HCT116 (cell line): ENCODE measurements at regions not wholly inside any gene's neighbourhood (a gene's known extent, or its start where the extent isn't known, plus 50 kb on each side); places are given as distances from the start of the nearest gene placed in this dataset.

ENCODE experiments used
- ATAC-seq: fragments of 200-7000 bp; cut with Tn5 transposase; 2 replicates; pipeline ENCODE4 v1.9.1; 2020; ENCODE audit warnings: mild to moderate bottlenecking, moderate library complexity
- BruUV-seq: library from RNA; stranded (reverse); fragments of 400-500 nt; replicated peaks from 2 replicates; lab custom pipeline; 2021; lab: Mats Ljungman, UMichigan
- CTCF ChIA-PET: fragments of 300-600 bp; sonication (Branson Sonifier 250); formaldehyde crosslinking; loops from one replicate; lab custom pipeline; 2021; ENCODE audit warnings: antibody characterized with exemption; lab: Charles Lee
- POLR2A ChIA-PET: fragments of 300-600, 350-600 bp; sonication (Branson Sonifier 250); formaldehyde crosslinking; loops from one replicate; lab custom pipeline; 2021; ENCODE audit warnings: antibody characterized with exemption; lab: Charles Lee
- RAD21 ChIA-PET, 2 experiments: fragments of 300-600 bp; sonication (Branson Sonifier 250); formaldehyde crosslinking; loops; one replicate each; lab custom pipeline; 2023; ENCODE audit warnings: low total read pairs in 2 of 2; ENCODE audit not compliant: uncharacterized antibody in 2 of 2, unreplicated experiment in 2 of 2, low non-redundant PET in 1 of 2; lab: Charles Lee
- DNase-seq: peaks from one replicate; pipeline ENCODE4 v3.0.0-alpha.2; 2010; ENCODE audit warnings: low read depth, low spot score
- H2AFZ ChIP-seq: fragments of 200-600 bp; shearing (Covaris generic), sonication (generic); 2 replicates; pipeline ENCODE4 v1.6.1; 2017; ENCODE audit warnings: low read depth, mixed run types, mixed read lengths, antibody characterized with exemption, low read length; ENCODE audit not compliant: poor library complexity, severe bottlenecking
- H3K27ac ChIP-seq: 2 replicates; pipeline ENCODE4 v1.5.1; 2012; ENCODE audit warnings: low read depth, low read length
- H3K27me3 ChIP-seq: fragments of 200-600 bp; sonication (generic); 2 replicates; pipeline ENCODE4 v1.6.1; 2016; ENCODE audit warnings: mixed run types, low read length, mixed read lengths; ENCODE audit not compliant: insufficient read depth
- H3K36me3 ChIP-seq, 2 experiments: fragments of 200-500 bp in 1 of 2; fragments of 200-600 bp in 1 of 2; sonication (Bioruptor generic) in 1 of 2; sonication (generic) in 1 of 2; 2 replicates each; pipeline versions ENCODE4 v1.5.1 to v1.6.1; 2014 to 2016; ENCODE audit warnings: low read length in 2 of 2, inconsistent platforms in 1 of 2, mixed read lengths in 1 of 2, mixed run types in 1 of 2; ENCODE audit not compliant: insufficient read depth in 2 of 2, control insufficient read depth in 1 of 2
- H3K4me1 ChIP-seq, 2 experiments: fragments of 200-600 bp in 1 of 2; sonication (generic) in 1 of 2; 2 replicates each; pipeline versions ENCODE4 v1.5.1 to v1.6.1; 2012 to 2017; ENCODE audit warnings: low read length in 2 of 2, inconsistent platforms in 1 of 2, mild to moderate bottlenecking in 1 of 2, mixed read lengths in 1 of 2, mixed run types in 1 of 2, moderate library complexity in 1 of 2; ENCODE audit not compliant: insufficient read depth in 2 of 2, control insufficient read depth in 1 of 2
- H3K4me2 ChIP-seq: fragments of 200-600 bp; sonication (generic); 2 replicates; pipeline ENCODE4 v1.6.1; 2017; ENCODE audit warnings: mixed run types, low read length, mixed read lengths
- H3K4me3 ChIP-seq, 2 experiments: fragments of 200-600 bp in 1 of 2; sonication (generic) in 1 of 2; replicated peaks in 1 of 2; 2 replicates each; pipeline ENCODE4 v1.5.1; 2011 to 2016; ENCODE audit warnings: low read length in 2 of 2, control low read depth in 1 of 2, low read depth in 1 of 2, mild to moderate bottlenecking in 1 of 2, mixed read lengths in 1 of 2, mixed run types in 1 of 2
- H3K79me2 ChIP-seq: fragments of 200-600 bp; sonication (generic); 2 replicates; pipeline ENCODE4 v1.6.1; 2017; ENCODE audit warnings: mild to moderate bottlenecking, mixed run types, low read length, moderate library complexity, mixed read lengths; ENCODE audit not compliant: insufficient read depth
- H3K9ac ChIP-seq: fragments of 200-600 bp; sonication (generic); 2 replicates; pipeline ENCODE4 v1.6.1; 2016; ENCODE audit warnings: low read length, mixed read lengths
- H3K9me2 ChIP-seq: fragments of 200-600 bp; sonication (generic), shearing (Covaris generic); 2 replicates; pipeline ENCODE4 v1.6.1; 2017; ENCODE audit warnings: mixed run types, mild to moderate bottlenecking, moderate library complexity; ENCODE audit not compliant: insufficient read depth
- H3K9me3 ChIP-seq, 2 experiments: fragments of 200-500 bp in 1 of 2; fragments of 200-600 bp in 1 of 2; sonication (Bioruptor generic) in 1 of 2; sonication (generic) in 1 of 2; 2 replicates each; pipeline ENCODE4 v1.6.1; 2014 to 2017; ENCODE audit warnings: low read length in 2 of 2, mixed read lengths in 2 of 2, inconsistent platforms in 1 of 2, low read depth in 1 of 2, mild to moderate bottlenecking in 1 of 2, mixed run types in 1 of 2, moderate library complexity in 1 of 2; ENCODE audit not compliant: control insufficient read depth in 1 of 2, insufficient read depth in 1 of 2
- H4K20me1 ChIP-seq: fragments of 200-600 bp; sonication (generic), shearing (Covaris generic); 2 replicates; pipeline ENCODE4 v1.6.1; 2017; ENCODE audit warnings: mixed run types, mild to moderate bottlenecking, moderate library complexity; ENCODE audit not compliant: insufficient read depth
- CEBPB ChIP-seq: IDR thresholded peaks from 2 replicates; pipeline ENCODE4 v1.6.1; 2012; ENCODE audit warnings: low read depth
- EGR1 ChIP-seq: IDR thresholded peaks from 2 replicates; pipeline ENCODE4 v1.6.1; 2012; ENCODE audit warnings: low read depth
- EZH2 ChIP-seq: fragments of 200-600 bp; sonication (generic); IDR thresholded peaks from 2 replicates; pipeline ENCODE4 v1.6.1; 2017; ENCODE audit warnings: antibody characterized with exemption, mixed run types
- EZH2phosphoT487 ChIP-seq: fragments of 200-600 bp; IDR thresholded peaks from 2 replicates; pipeline ENCODE4 v1.6.1; 2018; ENCODE audit warnings: antibody characterized with exemption, borderline replicate concordance
- FOSL1 ChIP-seq: IDR thresholded peaks from 2 replicates; pipeline ENCODE4 v1.6.1; 2012; ENCODE audit warnings: low read depth
- POLR2A ChIP-seq: IDR thresholded peaks from 2 replicates; pipeline ENCODE4 v1.7.0; 2011; ENCODE audit warnings: borderline replicate concordance; ENCODE audit not compliant: insufficient read depth, insufficient read length; ENCODE audit errors: extremely low read depth
- RAD21 ChIP-seq: IDR thresholded peaks from 2 replicates; pipeline ENCODE4 v1.6.1; 2012; ENCODE audit warnings: low read depth, mild to moderate bottlenecking
- SP1 ChIP-seq: IDR thresholded peaks from 2 replicates; pipeline ENCODE4 v1.6.1; 2012; ENCODE audit warnings: low read depth
- SRF ChIP-seq: IDR thresholded peaks from 2 replicates; pipeline ENCODE4 v1.6.1; 2012; ENCODE audit warnings: low read depth
- TCF7L2 ChIP-seq: IDR thresholded peaks from 2 replicates; pipeline ENCODE4 v1.7.0; 2011; ENCODE audit warnings: borderline replicate concordance, inconsistent platforms; ENCODE audit not compliant: insufficient read depth, insufficient read length; ENCODE audit errors: extremely low read depth
- ZNF274 ChIP-seq: fragments of 200-500 bp; sonication (Bioruptor generic); IDR thresholded peaks from 2 replicates; pipeline ENCODE4 v1.6.1; 2014; ENCODE audit warnings: mild to moderate bottlenecking, low read depth, low read length, inconsistent platforms
- intact Hi-C: fragments of 100-400 bp; cut with micrococcal nuclease; formaldehyde crosslinking; loops from 2 replicates; pipeline ENCODE4 v1.10.0; 2022
- TF ChIP-seq, protein P1 (sequence below): IDR thresholded peaks from 2 replicates; pipeline ENCODE4 v1.6.1; 2011; ENCODE audit warnings: mild to moderate bottlenecking, low read length, moderate library complexity; ENCODE audit not compliant: insufficient replicate concordance; ENCODE audit errors: extremely low read depth
- TF ChIP-seq, protein P2 (sequence below): IDR thresholded peaks from 2 replicates; pipeline ENCODE4 v1.6.1; 2012

DNA sequence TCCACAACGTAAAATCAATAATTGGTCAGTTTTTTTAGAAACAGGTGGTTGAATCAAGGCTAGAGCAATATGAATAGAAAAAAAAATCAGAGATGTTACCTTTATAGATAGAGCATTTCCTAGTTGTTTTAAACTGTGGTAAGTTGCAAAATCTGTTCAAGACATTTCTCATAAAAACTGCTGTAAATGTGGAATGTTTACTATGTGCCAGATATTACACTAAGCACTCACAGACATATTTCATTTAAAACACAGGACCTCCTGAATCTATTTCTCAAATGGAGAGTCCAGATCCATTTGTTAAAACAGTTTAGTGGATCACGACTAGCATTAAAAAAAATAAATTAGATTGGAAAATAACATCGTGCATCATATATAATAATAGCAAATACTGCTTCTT, 570.0 kb upstream of the ZNF608 start:
- no TSS peak for BruUV-seq
- DNase-seq (no peak), ATAC-seq (no peak)
- Histone ChIP-seq H3K9me3 (no peaks in the 10 kb centered on the region), H3K36me3 (no peaks in the 10 kb centered on the region), H3K27me3 (no peaks in the 10 kb centered on the region), H3K79me2 (no peaks in the 10 kb centered on the region), H3K4me3 (no peak overlapping the region), H2AFZ (no peak overlapping the region), H3K4me2 (no peak overlapping the region), H3K9me2 (no peaks in the 10 kb centered on the region; the same call in 1 of the 2 replicates), H3K9ac (no peak overlapping the region), H3K27ac (no peak overlapping the region), H4K20me1 (no peaks in the 10 kb centered on the region), H3K4me1 (peaks cover 0 to 6% of the 10 kb centered on the region in 2 experiments; a peak in 2 of 4 replicates)
- ChIA-PET CTCF (no interaction called here), POLR2A (no interaction called here), RAD21 (interaction anchor here in 1 of 2 experiments (0.6 kb wide), 1 partner anchor 568 kb away, joined by 3 read pairs; no protein-coding TSS in a partner anchor)
- intact Hi-C loops, result no loop called here
- TF ChIP-seq TCF7L2, result no peak
- TF ChIP-seq CEBPB, result no peak
- TF ChIP-seq EGR1, result no peak
- TF ChIP-seq SRF, result no peak
- TF ChIP-seq RAD21, result no peak
- no peak for TF ChIP-seq EZH2phosphoT487
- TF ChIP-seq FOSL1, result no peak
- no peak for TF ChIP-seq ZNF274
- TF ChIP-seq EZH2, result no peak
- TF ChIP-seq, protein P1, sequence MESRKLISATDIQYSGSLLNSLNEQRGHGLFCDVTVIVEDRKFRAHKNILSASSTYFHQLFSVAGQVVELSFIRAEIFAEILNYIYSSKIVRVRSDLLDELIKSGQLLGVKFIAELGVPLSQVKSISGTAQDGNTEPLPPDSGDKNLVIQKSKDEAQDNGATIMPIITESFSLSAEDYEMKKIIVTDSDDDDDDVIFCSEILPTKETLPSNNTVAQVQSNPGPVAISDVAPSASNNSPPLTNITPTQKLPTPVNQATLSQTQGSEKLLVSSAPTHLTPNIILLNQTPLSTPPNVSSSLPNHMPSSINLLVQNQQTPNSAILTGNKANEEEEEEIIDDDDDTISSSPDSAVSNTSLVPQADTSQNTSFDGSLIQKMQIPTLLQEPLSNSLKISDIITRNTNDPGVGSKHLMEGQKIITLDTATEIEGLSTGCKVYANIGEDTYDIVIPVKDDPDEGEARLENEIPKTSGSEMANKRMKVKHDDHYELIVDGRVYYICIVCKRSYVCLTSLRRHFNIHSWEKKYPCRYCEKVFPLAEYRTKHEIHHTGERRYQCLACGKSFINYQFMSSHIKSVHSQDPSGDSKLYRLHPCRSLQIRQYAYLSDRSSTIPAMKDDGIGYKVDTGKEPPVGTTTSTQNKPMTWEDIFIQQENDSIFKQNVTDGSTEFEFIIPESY, result no peak
- TF ChIP-seq SP1, result no peak
- TF ChIP-seq POLR2A, result no peak
- TF ChIP-seq, protein P2, sequence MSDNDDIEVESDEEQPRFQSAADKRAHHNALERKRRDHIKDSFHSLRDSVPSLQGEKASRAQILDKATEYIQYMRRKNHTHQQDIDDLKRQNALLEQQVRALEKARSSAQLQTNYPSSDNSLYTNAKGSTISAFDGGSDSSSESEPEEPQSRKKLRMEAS, result no peak
